Parathyroid adenoma (tissue), 2 donors: ENCODE measurements at regions not wholly inside any gene's neighbourhood (a gene's known extent, or its start where the extent isn't known, plus 50 kb on each side); places are given as distances from the start of the nearest gene placed in this dataset.

Experiments
- H2AFZ ChIP-seq: fragments of 300-600 bp; sonication (generic); one replicate; pipeline ENCODE4 v1.7.0; 2017; ENCODE audit warnings: antibody characterized with exemption, mild to moderate bottlenecking
- H3K27ac ChIP-seq: fragments of 300-600 bp; sonication (generic); one replicate; pipeline ENCODE4 v1.7.0; 2017
- H3K27me3 ChIP-seq: fragments of 300-600 bp; sonication (generic); one replicate; pipeline ENCODE4 v1.7.0; 2017; ENCODE audit warnings: low read length; ENCODE audit not compliant: control insufficient read depth, insufficient read depth
- H3K36me3 ChIP-seq: fragments of 300-600 bp; sonication (generic); one replicate; pipeline ENCODE4 v1.7.0; 2017; ENCODE audit warnings: low read length; ENCODE audit not compliant: control insufficient read depth, insufficient read depth
- H3K4me1 ChIP-seq: fragments of 300-600 bp; sonication (generic); one replicate; pipeline ENCODE4 v1.7.0; 2017; ENCODE audit warnings: control low read depth
- H3K4me2 ChIP-seq: fragments of 300-600 bp; sonication (generic); one replicate; pipeline ENCODE4 v1.7.0; 2017; ENCODE audit warnings: low read length
- H3K4me3 ChIP-seq: fragments of 300-600 bp; sonication (generic); one replicate; pipeline ENCODE4 v1.7.0; 2017; ENCODE audit warnings: low read depth, low read length
- H3K79me2 ChIP-seq: fragments of 300-600 bp; sonication (generic); one replicate; pipeline ENCODE4 v1.7.0; 2017; ENCODE audit warnings: control low read depth
- H3K9ac ChIP-seq: fragments of 300-600 bp; sonication (generic); one replicate; pipeline ENCODE4 v1.7.0; 2017; ENCODE audit warnings: mild to moderate bottlenecking
- H3K9me3 ChIP-seq: fragments of 300-600 bp; sonication (generic); one replicate; pipeline ENCODE4 v1.7.0; 2017; ENCODE audit warnings: low read length; ENCODE audit not compliant: control insufficient read depth
- TF ChIP-seq, protein P1 (sequence below): fragments of 300-600 bp; sonication (generic); IDR thresholded peaks from one replicate; pipeline ENCODE4 v1.7.0; 2017; ENCODE audit warnings: antibody characterized with exemption, mild to moderate bottlenecking
- donor health status: primary hyperparathyroidism.

DNA sequence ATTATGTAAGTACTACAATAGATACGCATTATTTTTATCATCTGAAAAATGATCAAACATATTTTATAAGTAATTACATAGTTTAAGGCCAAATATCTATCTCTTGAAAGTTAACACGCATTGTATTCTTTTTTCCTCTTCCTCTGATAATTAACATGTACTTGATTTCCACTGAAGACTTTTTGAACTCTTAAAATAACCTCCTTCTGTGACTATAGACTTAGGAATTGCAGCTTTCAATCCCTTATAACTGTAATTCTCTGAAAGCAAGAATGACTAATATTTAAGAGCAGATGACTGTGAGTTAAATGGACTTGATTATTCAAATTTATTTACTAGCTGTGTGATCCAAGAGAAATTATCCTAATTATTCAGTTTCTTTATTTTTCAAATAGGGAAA lies 730.6 kb upstream of the NECTIN3 start:
- TF ChIP-seq, protein P1, sequence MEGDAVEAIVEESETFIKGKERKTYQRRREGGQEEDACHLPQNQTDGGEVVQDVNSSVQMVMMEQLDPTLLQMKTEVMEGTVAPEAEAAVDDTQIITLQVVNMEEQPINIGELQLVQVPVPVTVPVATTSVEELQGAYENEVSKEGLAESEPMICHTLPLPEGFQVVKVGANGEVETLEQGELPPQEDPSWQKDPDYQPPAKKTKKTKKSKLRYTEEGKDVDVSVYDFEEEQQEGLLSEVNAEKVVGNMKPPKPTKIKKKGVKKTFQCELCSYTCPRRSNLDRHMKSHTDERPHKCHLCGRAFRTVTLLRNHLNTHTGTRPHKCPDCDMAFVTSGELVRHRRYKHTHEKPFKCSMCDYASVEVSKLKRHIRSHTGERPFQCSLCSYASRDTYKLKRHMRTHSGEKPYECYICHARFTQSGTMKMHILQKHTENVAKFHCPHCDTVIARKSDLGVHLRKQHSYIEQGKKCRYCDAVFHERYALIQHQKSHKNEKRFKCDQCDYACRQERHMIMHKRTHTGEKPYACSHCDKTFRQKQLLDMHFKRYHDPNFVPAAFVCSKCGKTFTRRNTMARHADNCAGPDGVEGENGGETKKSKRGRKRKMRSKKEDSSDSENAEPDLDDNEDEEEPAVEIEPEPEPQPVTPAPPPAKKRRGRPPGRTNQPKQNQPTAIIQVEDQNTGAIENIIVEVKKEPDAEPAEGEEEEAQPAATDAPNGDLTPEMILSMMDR, result no peak

GRCh38 chr3:110343376-110343775 lies 728.2 kb upstream of the NECTIN3 start:
- H3K79me2 ChIP-seq, result no peaks in the 10 kb centered on the region
- no peaks in the 10 kb centered on the region for H3K36me3 ChIP-seq
- H3K27ac ChIP-seq, result no peak overlapping the region
- H3K9me3 ChIP-seq, result no peaks in the 10 kb centered on the region
- H2AFZ ChIP-seq, result no peak overlapping the region
- no peak overlapping the region for H3K9ac ChIP-seq
- H3K4me1 ChIP-seq, result no peaks in the 10 kb centered on the region
- H3K4me2 ChIP-seq, result no peak overlapping the region
- TF ChIP-seq, protein P1, result no peak
- no peak overlapping the region for H3K4me3 ChIP-seq
- no peaks in the 10 kb centered on the region for H3K27me3 ChIP-seq

More for the DNA sequence above, 730.6 kb upstream of the NECTIN3 start:
- Histone ChIP-seq H3K36me3 (no peaks in the 10 kb centered on the region), H3K27ac (no peak overlapping the region), H3K4me1 (no peaks in the 10 kb centered on the region), H3K9ac (no peak overlapping the region), H3K4me3 (no peak overlapping the region), H3K79me2 (no peaks in the 10 kb centered on the region), H3K27me3 (no peaks in the 10 kb centered on the region), H3K4me2 (no peak overlapping the region), H3K9me3 (no peaks in the 10 kb centered on the region), H2AFZ (no peak overlapping the region)

GRCh38 chr3:110343945-110344344 lies 727.7 kb upstream of the NECTIN3 start:
- Histone ChIP-seq H3K4me2 (no peak overlapping the region), H3K27ac (no peak overlapping the region), H3K9ac (no peak overlapping the region), H3K79me2 (no peaks in the 10 kb centered on the region), H3K4me3 (no peak overlapping the region), H2AFZ (no peak overlapping the region), H3K27me3 (no peaks in the 10 kb centered on the region), H3K4me1 (no peaks in the 10 kb centered on the region), H3K9me3 (no peaks in the 10 kb centered on the region), H3K36me3 (no peaks in the 10 kb centered on the region)
- TF ChIP-seq, protein P1, result no peak

DNA sequence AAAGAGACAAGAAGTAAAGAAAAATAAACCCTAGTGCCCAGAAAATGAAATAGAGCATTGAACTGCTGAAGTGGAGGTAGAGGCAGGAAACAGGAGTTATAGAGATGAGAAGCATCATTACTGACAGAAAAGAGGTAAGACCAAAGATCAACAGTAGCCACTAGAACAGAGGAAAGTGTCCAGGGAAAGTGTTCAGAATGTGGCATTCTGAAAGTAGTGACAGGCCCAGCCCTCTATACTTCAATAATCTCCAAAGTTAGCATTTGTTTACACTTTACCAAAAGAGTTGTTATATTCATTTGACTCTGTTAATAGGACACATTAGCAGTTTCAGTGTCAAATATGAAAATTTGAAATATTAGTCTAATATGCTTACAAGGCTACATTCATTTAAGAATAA lies 727.1 kb upstream of the NECTIN3 start:
- no peaks in the 10 kb centered on the region for H3K27me3 ChIP-seq
- H3K36me3 ChIP-seq, result no peaks in the 10 kb centered on the region
- H3K4me1 ChIP-seq, result no peaks in the 10 kb centered on the region
- TF ChIP-seq, protein P1, result no peak
- no peak overlapping the region for H2AFZ ChIP-seq
- H3K9ac ChIP-seq, result no peak overlapping the region
- no peaks in the 10 kb centered on the region for H3K79me2 ChIP-seq
- no peak overlapping the region for H3K4me3 ChIP-seq
- H3K27ac ChIP-seq, result no peak overlapping the region
- H3K4me2 ChIP-seq, result no peak overlapping the region
- no peaks in the 10 kb centered on the region for H3K9me3 ChIP-seq

- Histone ChIP-seq H2AFZ (no peak overlapping the region), H3K9me3 (no peaks in the 10 kb centered on the region), H3K27ac (no peak overlapping the region), H3K79me2 (no peaks in the 10 kb centered on the region), H3K4me1 (no peaks in the 10 kb centered on the region), H3K27me3 (no peaks in the 10 kb centered on the region), H3K4me3 (no peak overlapping the region), H3K4me2 (no peak overlapping the region), H3K36me3 (no peaks in the 10 kb centered on the region), H3K9ac (no peak overlapping the region)
- TF ChIP-seq, protein P1, result no peak
These were observed 726.5 kb upstream of the NECTIN3 start for GRCh38 chr3:110344897-110345767.
